Adipocyte (in vitro differentiated cells): ENCODE measurements at regions not wholly inside any gene's neighbourhood (a gene's known extent, or its start where the extent isn't known, plus 50 kb on each side); places are given as distances from the start of the nearest gene placed in this dataset.

Experiments
- DNase-seq: peaks from one replicate; pipeline ENCODE4 v3.0.0-alpha.2; 2015; ENCODE audit warnings: low read depth
- H3K27me3 ChIP-seq: replicated peaks from 2 replicates; pipeline ENCODE4 v1.7.0; 2013; ENCODE audit warnings: mild to moderate bottlenecking, low read length, moderate library complexity; ENCODE audit not compliant: control insufficient read depth, insufficient read depth
- H3K36me3 ChIP-seq: 2 replicates; pipeline ENCODE4 v1.7.0; 2013; ENCODE audit warnings: low read length, mild to moderate bottlenecking, moderate library complexity; ENCODE audit not compliant: control insufficient read depth, insufficient read depth, severe bottlenecking
- H3K4me1 ChIP-seq: 2 replicates; pipeline ENCODE4 v1.7.0; 2013; ENCODE audit warnings: mild to moderate bottlenecking, low read length, moderate library complexity; ENCODE audit not compliant: control insufficient read depth, insufficient read depth
- H3K4me3 ChIP-seq: 2 replicates; pipeline ENCODE4 v1.7.0; 2013; ENCODE audit warnings: mild to moderate bottlenecking, low read length, moderate library complexity
- H3K9ac ChIP-seq: 2 replicates; pipeline ENCODE4 v1.7.0; 2013; ENCODE audit warnings: mild to moderate bottlenecking, low read length, moderate library complexity
- H3K9me3 ChIP-seq: 2 replicates; pipeline ENCODE4 v1.7.0; 2013; ENCODE audit warnings: mild to moderate bottlenecking, low read length, moderate library complexity; ENCODE audit not compliant: control insufficient read depth

DNA sequence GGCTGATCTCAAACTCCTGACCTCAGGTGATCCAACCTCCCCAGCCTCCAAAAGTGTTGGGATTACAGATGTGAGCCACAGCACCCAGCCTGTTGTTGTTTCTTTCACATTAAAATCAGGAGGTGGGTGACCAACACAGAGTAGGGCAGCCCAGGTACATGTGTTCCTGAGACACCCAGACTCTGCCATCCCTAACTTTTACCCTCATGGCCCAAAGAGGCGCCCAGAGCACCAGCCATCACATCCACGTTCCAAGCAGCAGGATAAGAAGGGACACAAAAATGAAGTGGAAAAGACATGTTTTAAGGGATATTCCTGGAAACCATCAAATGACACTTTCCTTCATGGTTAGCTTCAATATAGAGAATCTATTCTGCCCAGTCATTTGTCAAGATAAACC, 159.6 kb upstream of the KLF6 start:
- Histone ChIP-seq H3K9me3 (no peaks in the 10 kb centered on the region), H3K4me3 (no peak overlapping the region), H3K27me3 (no peaks in the 10 kb centered on the region), H3K4me1 (peaks cover 13% of the 10 kb centered on the region), H3K9ac (no peak overlapping the region), H3K36me3 (no peaks in the 10 kb centered on the region)
- no peak for DNase-seq

- no peak for DNase-seq
- peaks cover 13% of the 10 kb centered on the region for H3K4me1 ChIP-seq
- H3K9ac ChIP-seq: no peak overlapping the region
Measured at GRCh38 chr10:3943695-3944257, 158.8 kb upstream of the KLF6 start.

GRCh38 chr10:3942937-3943489, 158.0 kb upstream of the KLF6 start:
- Histone ChIP-seq H3K36me3 (no peaks in the 10 kb centered on the region), H3K9ac (peak overlapping the region; percentile 57), H3K27me3 (no peaks in the 10 kb centered on the region), H3K4me1 (peaks cover 13% of the 10 kb centered on the region), H3K9me3 (no peaks in the 10 kb centered on the region), H3K4me3 (no peak overlapping the region)
- no peak for DNase-seq

More at GRCh38 chr10:3943695-3944257, 158.8 kb upstream of the KLF6 start:
- H3K4me3 ChIP-seq: no peak overlapping the region
- H3K27me3 ChIP-seq: no peaks in the 10 kb centered on the region
- H3K36me3 ChIP-seq: no peaks in the 10 kb centered on the region
- H3K9me3 ChIP-seq: no peaks in the 10 kb centered on the region

DNA sequence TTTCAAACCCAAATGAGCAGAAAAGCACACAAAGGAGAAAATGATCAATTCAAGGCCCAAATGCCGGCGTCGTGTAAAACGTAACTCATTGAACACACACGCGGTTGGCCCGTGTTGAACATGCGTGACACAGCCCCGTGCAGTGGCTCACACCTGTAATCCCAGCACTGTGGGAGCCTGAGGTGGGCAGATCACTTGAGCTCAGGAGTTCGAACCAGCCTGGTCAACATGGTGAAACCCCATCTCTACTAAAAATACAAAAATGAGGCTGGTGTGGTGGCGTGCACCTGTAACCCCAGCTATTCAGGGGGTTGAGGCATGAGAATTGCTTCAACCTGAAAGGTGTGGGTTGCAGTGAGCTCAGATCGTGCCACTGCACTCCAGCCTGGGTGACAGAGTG, 156.7 kb upstream of the KLF6 start:
- no peaks in the 10 kb centered on the region for H3K36me3 ChIP-seq
- H3K9ac ChIP-seq: no peak overlapping the region
- H3K4me3 ChIP-seq: no peak overlapping the region
- peaks cover 13% of the 10 kb centered on the region for H3K4me1 ChIP-seq
- H3K27me3 ChIP-seq: no peaks in the 10 kb centered on the region
- DNase-seq: no peak
- H3K9me3 ChIP-seq: no peaks in the 10 kb centered on the region

DNA sequence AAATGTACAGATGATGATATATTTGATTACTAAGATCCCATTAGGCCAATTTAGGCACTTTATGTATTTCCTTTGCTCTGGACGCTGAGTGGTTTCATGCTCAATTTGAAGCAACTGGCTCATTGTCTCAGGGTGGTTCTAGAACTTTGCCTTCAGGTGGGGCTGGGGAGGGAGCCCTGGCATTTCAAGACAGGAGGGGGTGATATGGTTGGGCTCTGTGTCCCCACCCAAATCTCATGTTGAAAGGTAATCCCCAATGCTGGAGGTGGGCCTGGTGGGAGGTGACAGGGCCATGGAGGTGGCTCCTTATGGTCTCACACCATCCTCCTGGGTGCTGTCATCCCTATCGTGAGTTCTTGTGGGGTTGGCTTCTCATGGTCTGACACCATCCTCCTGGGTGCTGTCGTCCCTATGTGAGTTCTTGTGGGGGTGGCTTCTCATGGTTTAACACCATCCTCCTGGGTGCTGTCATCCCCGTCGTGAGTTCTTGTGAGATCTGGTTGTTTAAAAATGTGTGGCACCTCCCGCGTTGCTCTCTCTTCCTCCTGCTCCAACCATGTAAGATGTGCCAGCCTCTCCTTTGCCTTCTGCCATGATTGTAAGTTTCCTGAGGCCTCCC, 151.5 kb upstream of the KLF6 start:
- no peaks in the 10 kb centered on the region for H3K9me3 ChIP-seq

DNA sequence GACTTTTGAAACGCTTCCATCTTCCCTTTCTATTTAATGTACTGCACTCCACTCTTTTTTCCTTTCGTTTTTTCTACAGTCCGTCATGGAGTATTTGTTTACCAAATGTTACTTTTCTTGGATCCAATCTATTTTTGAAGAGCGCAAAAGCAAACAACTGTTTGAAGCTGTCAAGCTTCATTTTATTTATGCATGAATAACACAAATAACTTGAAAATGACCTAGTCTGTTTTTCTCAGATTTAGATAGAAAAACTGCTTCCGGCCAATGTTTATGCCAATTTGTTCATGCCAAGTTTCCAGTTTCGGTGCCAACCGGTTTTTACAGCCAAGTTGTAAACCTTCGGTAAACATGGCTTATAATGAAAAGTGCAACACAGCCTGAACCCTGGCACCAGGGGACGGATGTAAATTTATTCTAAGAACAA, 150.9 kb upstream of the KLF6 start:
- peaks cover 4% of the 10 kb centered on the region for H3K4me1 ChIP-seq
- peak overlapping the region; percentile 82 for H3K9ac ChIP-seq
- H3K4me3 ChIP-seq: peak overlapping the region; percentile 75
- H3K36me3 ChIP-seq: no peaks in the 10 kb centered on the region
- DNase-seq: peak; percentile 39
- no peaks in the 10 kb centered on the region for H3K9me3 ChIP-seq
- no peaks in the 10 kb centered on the region for H3K27me3 ChIP-seq

More for the DNA sequence above, 151.5 kb upstream of the KLF6 start:
- Histone ChIP-seq H3K27me3 (no peaks in the 10 kb centered on the region), H3K9ac (no peak overlapping the region), H3K4me1 (peaks cover 4% of the 10 kb centered on the region), H3K4me3 (no peak overlapping the region), H3K36me3 (no peaks in the 10 kb centered on the region)
- DNase-seq: no peak

GRCh38 chr10:3935141-3935540, 150.1 kb upstream of the KLF6 start:
- Histone ChIP-seq H3K9me3 (no peaks in the 10 kb centered on the region), H3K4me3 (peak overlapping the region; percentile 75), H3K9ac (peak overlapping the region; percentile 82), H3K4me1 (peaks cover 4% of the 10 kb centered on the region), H3K36me3 (no peaks in the 10 kb centered on the region), H3K27me3 (no peaks in the 10 kb centered on the region)
- DNase-seq: peak; percentile 77

DNA sequence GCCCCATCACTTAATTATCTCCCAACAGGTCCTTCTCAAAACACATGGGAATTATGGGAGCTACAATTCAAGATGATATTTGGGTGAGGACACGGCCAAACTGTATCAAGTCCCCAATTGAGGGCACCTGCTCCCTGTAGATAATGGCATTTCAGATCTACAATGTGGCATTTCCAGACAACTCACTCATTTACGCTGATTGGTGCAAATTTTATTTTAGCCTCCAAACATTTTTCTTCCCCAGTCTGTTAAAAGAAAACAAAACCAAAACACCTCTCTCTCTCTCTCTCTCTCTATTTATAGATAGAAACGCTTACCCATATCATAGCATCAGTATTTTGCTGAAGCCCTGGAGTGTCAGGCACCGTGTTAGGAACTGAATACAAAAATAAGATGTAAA, 148.7 kb upstream of the KLF6 start:
- DNase-seq: no peak
- Histone ChIP-seq H3K4me3 (no peak overlapping the region), H3K9me3 (no peaks in the 10 kb centered on the region), H3K4me1 (peaks cover 4% of the 10 kb centered on the region), H3K9ac (no peak overlapping the region), H3K36me3 (no peaks in the 10 kb centered on the region), H3K27me3 (no peaks in the 10 kb centered on the region)

DNA sequence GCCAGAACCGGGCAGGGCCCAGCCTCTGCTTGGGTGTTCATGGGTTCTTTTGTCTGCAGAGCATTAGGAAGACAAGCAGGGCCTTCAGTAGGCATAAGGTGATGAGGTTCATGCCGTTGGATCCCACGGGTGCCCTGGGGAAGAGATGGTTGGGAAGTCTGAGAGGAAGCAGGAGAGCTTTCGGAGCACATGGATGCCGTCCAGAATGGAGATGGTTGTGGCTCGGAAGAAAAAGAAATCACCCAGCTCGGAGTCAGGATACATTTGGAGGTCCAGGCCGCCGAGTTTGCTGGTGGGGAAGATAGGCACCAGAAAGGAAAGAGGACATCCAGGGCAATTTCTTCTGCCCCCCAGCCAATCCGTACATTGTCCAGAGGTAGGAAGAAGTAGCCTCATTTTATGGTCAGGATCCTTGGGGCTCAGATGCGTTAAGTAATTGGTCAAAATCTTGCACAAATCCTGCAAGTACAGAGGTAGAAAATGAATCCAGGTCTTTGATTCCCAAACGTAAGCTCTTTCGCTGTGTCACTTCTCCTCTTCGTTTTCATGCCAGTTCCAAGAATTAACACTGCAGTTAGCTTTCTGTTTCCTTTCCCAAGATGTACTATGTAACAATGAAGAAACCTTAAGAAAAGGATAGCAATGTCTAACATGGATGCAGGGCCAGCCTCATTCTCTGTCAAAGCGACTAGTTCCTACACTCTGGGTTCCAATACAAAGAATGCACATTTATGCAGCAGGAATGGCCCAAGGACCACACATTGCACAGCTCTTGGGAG, 147.8 kb upstream of the KLF6 start:
- no peaks in the 10 kb centered on the region for H3K36me3 ChIP-seq
- H3K27me3 ChIP-seq: no peaks in the 10 kb centered on the region
- H3K9ac ChIP-seq: no peak overlapping the region
- H3K4me3 ChIP-seq: no peak overlapping the region
- peaks cover 4% of the 10 kb centered on the region for H3K4me1 ChIP-seq
- DNase-seq: no peak
- H3K9me3 ChIP-seq: no peaks in the 10 kb centered on the region

DNA sequence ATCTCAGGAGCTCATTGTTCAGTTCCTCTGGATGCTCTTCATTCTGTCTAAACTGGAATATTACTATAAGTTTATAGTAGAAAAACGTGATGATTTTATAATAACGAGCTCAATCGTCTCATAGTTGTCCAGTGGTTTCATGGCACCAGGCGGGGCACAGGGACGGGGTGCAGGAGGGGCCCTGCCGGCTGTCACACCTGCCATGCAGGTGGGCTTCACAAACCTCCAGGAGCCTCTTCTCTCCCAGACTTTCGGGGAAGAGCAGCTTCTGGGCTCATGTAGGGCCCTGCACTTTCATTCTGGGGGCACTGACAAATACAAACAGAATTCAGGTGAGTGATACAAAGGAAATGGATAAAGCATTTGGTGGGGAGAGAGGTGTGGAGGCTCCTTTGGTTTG, 146.9 kb upstream of the KLF6 start:
- Histone ChIP-seq H3K4me3 (no peak overlapping the region), H3K9ac (no peak overlapping the region), H3K36me3 (no peaks in the 10 kb centered on the region), H3K9me3 (no peaks in the 10 kb centered on the region), H3K27me3 (no peaks in the 10 kb centered on the region), H3K4me1 (peaks cover 7% of the 10 kb centered on the region)
- no peak for DNase-seq

DNA sequence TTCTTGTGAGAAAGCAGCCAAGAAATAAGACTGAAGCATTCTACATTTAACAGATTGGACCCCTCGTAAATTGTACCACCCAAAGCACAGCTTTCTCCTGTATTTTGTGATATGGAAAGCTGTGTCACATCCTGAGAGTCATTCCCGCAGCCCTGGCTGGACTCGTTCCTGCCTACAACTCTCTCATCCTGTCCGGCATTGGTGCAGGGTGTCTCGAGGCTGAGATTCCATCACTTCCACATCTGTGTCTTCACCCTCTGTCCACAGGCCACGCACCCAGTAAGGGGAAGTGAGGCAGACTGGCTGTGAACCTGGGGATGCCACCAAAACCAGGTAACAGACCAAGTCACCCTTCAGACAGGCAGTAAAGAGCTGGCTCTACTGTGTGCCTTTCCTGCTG, 146.2 kb upstream of the KLF6 start:
- Histone ChIP-seq H3K4me1 (peaks cover 13% of the 10 kb centered on the region), H3K36me3 (no peaks in the 10 kb centered on the region), H3K4me3 (no peak overlapping the region), H3K9ac (no peak overlapping the region), H3K9me3 (no peaks in the 10 kb centered on the region), H3K27me3 (no peaks in the 10 kb centered on the region)
- no peak for DNase-seq
